ENCODE measurements at regions not wholly inside any gene's neighbourhood (a gene's known extent, or its start where the extent isn't known, plus 50 kb on each side); places are given as distances from the start of the nearest gene placed in this dataset.

DNA sequence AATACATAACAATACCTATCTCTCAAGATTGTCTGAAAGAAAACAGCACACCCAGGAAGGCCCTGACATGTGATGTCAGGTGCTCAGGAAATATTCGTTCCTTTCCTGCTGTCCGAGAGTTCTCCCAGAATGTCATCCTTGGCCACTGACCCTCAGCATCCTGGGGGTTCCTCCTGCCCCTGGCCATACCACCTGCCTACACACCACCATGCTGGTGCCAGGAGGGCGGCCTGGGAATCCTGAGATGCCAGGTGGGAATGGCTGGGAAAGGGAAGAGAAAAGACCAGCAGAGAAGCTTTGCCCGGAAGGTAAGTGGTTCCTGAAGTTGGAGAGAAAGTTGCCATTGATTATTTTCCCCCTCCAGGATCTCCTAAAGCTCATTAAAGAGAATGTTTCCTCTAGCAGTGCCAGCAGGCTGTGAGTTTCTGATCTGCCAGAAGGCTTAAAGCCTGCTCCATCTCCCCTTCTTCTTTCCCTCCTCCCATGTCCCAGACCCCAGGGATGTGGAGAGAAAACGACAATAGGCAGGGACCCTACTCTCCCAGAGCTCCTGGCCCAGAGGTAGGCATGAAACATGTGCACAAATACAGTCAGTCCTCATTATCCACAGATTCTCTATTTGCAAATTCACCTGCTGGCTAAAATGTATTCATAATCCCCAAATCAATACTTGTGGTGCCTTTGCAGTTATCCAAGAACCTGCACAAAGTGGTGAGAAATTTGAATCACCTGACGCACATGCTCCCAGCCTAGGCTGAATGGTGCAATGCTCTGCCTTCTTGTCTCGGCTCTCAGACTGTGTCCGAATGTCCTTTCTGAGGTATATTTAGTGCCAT, 147.1 kb upstream of the MYCN start:
- no peak for DNase-seq (ENCODE audit: low read depth, low spot score)

DNA sequence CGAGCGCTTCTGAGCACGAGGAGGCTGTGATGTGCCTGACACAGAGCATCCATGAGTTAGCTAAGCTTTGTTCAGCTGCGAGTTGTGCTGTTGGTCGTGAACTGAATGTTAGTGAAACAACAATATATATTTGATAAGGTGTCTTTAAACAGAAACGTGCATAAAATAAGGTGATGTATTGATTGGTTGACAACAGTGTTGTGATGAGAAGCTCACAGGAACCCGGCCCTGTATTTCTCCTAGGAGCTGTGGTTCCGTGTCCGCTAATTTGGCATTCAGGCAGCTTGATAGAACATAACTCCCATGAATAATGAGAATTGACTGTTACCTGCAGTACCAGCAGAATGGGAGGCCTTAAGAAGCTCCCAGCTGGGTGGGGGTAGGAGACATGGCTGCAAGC, 146.4 kb upstream of the MYCN start:
- DNase-seq (ENCODE audit: low read depth, low spot score): no peak

GRCh38 chr2:15794608-15795134, 145.7 kb upstream of the MYCN start:
- no peak for DNase-seq (ENCODE audit: low read depth, low spot score)

DNA sequence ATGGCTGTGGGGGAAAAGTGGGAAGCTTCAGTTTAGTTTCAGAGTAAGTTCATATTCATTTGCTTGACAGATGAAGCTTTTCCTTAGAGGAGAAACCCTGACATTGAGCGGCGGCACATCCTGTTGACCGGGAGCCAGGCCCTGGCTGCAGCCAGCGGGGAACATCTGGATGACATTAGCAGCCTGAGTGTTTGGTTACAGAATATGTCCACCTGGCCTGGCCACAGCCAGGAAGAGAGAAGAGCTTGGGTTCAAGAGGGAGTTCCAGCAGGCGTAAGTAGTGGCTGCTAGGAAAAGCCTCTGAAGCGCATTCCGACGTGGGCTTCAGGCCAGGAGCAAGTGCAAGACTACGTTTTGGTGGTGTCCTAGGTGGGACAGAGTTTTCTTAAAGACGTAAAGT, 144.9 kb upstream of the MYCN start:
- DNase-seq (ENCODE audit: low read depth, low spot score): no peak

GRCh38 chr2:15796167-15796942, 144.0 kb upstream of the MYCN start:
- DNase-seq (ENCODE audit: low read depth, low spot score): no peak

DNA sequence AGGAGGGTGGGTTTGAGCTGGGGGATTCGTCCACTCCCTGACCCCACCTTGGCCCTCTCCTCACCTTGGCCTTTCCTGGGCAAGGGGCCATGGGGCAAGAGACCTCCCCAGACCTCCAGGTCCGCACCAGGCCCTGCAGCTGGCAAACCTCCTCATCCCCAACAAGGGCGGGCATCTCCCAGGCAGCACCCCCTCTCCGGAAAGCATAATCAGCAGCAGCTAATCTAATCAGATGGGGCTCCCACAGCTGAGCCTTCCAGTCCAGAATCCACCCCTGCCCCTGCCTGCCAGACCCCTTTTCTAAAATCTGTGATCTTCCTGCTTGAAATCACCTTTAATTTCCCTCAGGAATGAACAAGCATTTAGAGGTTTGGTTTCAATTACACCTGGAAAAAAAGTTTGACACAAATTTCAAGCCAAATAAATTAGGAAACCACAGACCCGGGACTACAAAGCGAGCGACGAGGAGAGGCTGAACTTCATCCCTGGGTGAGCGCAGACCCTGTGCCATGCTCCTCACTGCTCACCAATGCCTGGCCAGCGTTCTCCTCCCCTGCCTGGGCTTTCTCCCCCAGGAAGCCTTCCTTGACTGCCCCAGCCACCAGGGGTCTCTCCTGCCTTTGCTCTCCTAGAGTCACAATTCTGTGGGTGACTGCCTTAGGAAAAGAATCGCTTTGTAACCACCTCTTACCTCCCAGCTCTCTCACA, 143.0 kb upstream of the MYCN start:
- no peak for DNase-seq (ENCODE audit: low read depth, low spot score)

GRCh38 chr2:15797939-15798281, 142.4 kb upstream of the MYCN start:
- DNase-seq (ENCODE audit: low read depth, low spot score): no peak

DNA sequence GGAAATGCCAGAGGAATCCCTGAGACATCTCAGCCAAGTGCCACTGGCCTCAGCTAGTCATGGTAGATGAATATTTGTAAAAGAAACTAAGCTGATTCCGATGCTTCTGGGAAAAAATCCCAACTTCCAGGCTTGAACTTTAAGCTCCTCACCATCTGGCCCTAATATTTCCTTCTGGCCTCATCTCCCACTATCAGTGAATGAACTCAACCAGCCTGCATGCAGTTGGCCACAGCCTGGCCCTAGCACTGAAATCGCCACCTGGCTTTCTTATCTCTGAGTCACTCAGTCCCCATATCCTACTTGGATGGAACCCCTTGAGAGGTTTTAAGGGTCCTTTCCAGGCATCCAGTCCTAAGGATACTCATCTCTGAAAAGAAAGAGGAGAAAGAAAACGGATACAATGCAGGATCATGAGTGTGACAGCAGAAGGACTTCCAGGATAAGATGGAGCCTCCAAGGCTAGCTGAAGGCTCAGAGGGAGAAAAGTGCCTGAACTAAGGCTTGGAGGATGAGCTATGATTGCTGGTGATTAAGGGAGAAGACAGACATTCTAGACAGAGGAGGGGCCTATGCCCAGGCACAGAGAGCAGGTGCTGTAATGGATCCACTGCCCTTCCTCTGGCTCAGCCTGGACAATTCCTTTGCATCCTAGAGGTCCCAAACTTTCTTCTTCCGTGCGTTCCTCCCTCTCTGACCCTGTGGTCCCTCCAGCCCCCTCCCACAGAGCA, 141.5 kb upstream of the MYCN start:
- DNase-seq (ENCODE audit: low read depth, low spot score): no peak

DNA sequence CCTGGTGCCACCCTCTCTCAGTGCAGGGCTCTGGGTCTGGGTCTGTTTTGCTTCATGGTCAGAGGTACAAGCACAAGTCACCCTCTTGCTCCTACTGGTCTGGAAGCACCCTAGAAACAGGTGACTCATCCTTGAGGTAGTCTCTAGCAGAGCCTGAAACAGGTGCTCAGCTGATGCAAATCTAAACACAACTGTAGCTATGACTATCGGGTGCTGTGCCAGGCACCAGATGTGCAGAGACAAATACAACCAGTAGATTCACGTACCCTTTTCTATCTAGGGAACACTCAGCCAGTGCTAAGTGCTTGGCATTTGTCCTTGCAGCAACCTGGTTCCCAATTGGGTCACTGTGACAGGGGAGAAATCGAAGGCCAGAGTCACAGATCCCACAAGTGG, 140.9 kb upstream of the MYCN start:
- DNase-seq (ENCODE audit: low read depth, low spot score): no peak

GRCh38 chr2:15800495-15801329, 139.6 kb upstream of the MYCN start:
- DNase-seq (ENCODE audit: low read depth, low spot score): no peak

- DNase-seq (ENCODE audit: low read depth, low spot score): no peak
Measured at GRCh38 chr2:15801439-15801838, 138.9 kb upstream of the MYCN start.

DNA sequence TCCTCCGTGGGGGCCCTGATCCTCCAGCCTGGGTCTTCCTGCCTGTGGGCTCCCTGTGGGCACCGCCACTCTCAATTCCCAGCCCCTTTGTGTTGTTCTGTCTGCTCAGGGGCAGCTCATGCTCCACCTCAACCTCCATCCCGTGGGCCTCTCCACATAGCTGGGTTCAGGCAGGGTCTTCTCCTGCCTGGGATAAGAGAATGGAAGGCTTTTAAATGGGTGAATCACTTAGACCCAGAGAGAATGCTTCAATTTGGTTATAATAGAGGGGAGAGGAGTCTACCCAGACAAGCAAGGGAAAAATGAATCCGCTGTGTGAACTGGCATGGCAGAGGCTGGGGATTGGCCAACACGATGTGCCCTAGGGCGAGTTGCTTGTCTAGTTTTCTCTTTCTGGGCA, 138.4 kb upstream of the MYCN start:
- DNase-seq (ENCODE audit: low read depth, low spot score): no peak

- DNase-seq (ENCODE audit: low read depth, low spot score): no peak
Measured at GRCh38 chr2:15802657-15803542, 137.4 kb upstream of the MYCN start.

DNA sequence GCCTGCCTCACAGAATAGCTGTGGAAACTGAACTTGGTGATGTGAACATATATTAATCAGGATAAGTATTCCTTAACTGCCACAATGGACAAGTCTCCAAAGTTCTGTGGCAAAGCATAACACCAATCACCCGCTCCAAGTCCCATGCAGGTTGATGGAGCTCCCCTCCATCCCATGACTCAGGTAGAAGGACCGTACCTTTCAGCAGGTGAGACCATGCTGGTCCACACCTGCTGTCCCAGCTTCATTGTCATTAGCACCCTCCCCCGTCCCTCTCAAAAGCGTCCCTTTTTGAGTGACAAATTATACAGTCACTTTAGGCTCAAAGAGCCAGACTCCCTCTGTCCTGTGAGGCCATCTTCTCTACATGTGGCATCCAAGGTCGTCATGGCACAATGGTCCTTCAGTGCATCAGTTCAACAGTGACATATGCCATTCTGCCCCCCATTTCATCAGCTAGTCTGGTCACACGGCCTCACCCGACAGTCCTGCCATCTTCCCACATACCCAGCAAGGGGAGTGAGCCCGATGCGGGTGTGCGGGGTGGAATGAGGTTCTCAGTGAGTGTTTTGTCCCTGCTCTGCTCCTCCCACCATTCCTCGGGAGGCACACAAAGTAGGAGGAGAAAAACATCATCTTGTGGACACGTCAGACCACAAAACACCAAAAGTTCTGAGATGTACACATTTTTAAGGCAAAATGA, 136.7 kb upstream of the MYCN start:
- no peak for DNase-seq (ENCODE audit: low read depth, low spot score)

GRCh38 chr2:15804246-15804619, 136.1 kb upstream of the MYCN start:
- DNase-seq (ENCODE audit: low read depth, low spot score): no peak

DNA sequence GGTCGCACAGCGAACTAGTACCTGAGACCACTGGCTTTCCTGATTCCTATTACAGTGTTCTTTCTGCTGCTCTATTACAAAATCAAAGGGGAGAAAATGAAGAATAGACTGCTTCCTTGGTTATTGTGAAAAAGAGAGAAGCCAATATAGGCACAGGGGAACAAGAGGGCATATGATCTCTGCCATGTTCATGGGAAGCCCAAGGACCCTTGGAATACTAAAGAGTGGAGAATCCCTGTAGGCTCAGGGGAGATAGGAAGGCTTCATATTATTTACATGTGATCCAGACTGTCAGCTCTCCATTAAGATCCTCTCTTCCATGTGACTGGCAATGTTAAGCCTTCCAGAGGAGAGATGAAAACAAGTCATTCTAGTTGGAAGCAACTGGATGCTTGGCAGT, 135.7 kb upstream of the MYCN start:
- no peak for DNase-seq (ENCODE audit: low read depth, low spot score)

DNA sequence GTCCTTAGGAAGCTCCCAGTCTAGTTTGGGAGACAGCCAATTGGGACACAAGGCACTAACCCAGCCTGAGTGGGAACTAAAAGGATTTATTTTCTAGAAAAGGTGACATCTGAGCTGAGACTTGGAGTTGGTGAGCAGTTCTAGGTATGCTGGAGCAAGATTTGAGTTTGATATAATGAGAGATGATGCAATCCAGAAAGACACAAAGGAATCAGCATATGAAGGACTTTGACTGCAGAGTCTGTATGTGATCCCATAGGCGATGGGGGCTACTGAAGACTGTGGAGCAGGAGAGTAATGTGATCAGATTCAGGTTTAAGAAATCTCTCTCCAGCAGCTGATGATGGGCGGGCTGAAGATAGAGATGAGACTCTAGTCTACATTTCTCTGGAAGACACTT, 135.1 kb upstream of the MYCN start:
- no peak for DNase-seq (ENCODE audit: low read depth, low spot score)

DNA sequence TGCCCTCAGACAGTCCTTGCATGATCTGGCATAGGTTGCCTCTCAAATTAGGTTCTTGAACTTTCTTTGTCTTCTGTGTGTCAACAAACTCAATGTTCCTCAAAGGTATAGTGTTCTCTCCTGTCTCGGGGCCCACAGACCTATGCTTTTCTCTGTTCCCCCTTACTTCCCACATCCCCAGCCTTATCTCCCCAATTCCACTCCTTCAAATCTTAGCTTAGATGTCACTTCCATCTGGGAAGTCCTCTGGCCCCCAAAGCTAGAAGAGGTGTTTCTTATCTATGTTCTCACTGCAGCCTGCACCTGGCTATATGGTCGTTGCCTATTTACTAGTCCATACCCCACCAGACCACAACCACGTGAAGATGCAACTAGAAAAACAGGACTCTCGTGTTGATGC, 134.6 kb upstream of the MYCN start:
- DNase-seq (ENCODE audit: low read depth, low spot score): no peak

GRCh38 chr2:15806801-15807417, 133.4 kb upstream of the MYCN start:
- DNase-seq (ENCODE audit: low read depth, low spot score): no peak
